GM23338 (cell line): ENCODE measurements at regions not wholly inside any gene's neighbourhood (a gene's known extent, or its start where the extent isn't known, plus 50 kb on each side); places are given as distances from the start of the nearest gene placed in this dataset.

Source experiments
- ATAC-seq: fragments of 200-7000 bp; cut with Tn5 transposase; 3 replicates; pipeline ENCODE4 v1.9.1; 2020
- DNase-seq: peaks from one replicate; pipeline ENCODE4 v3.0.0-alpha.2; 2015; ENCODE audit warnings: low spot score
- H2AFZ ChIP-seq: fragments of 200-600 bp; sonication (generic); 2 replicates; pipeline ENCODE4 v1.8.0; 2016; ENCODE audit warnings: antibody characterized with exemption, mild to moderate bottlenecking, moderate library complexity
- H3F3A ChIP-seq: fragments of 200-600 bp; sonication (generic); replicated peaks from 2 replicates; pipeline ENCODE4 v1.8.0; 2017; ENCODE audit warnings: antibody characterized with exemption, mixed run types, low read depth
- H3K27ac ChIP-seq: fragments of 200-600 bp; sonication (generic); 2 replicates; pipeline ENCODE4 v1.6.1; 2016; ENCODE audit warnings: low read depth
- H3K27me3 ChIP-seq: fragments of 200-600 bp; sonication (generic); 2 replicates; pipeline ENCODE4 v1.8.0; 2016; ENCODE audit warnings: mild to moderate bottlenecking, mixed run types, moderate library complexity; ENCODE audit not compliant: insufficient read depth
- H3K36me3 ChIP-seq: fragments of 200-600 bp; sonication (generic); 2 replicates; pipeline ENCODE4 v1.8.0; 2016; ENCODE audit warnings: mild to moderate bottlenecking; ENCODE audit not compliant: insufficient read depth
- H3K4me1 ChIP-seq: fragments of 200-600 bp; sonication (generic); 2 replicates; pipeline ENCODE4 v1.8.0; 2016; ENCODE audit warnings: mild to moderate bottlenecking, moderate library complexity; ENCODE audit not compliant: insufficient read depth
- H3K4me2 ChIP-seq: fragments of 200-600 bp; sonication (generic); 2 replicates; pipeline ENCODE4 v1.7.1; 2017; ENCODE audit warnings: mixed run types
- H3K4me3 ChIP-seq: fragments of 200-600 bp; sonication (generic); 2 replicates; pipeline ENCODE4 v1.6.1; 2016; ENCODE audit warnings: mixed run types
- H3K79me2 ChIP-seq: fragments of 200-600 bp; sonication (generic); replicated peaks from 2 replicates; pipeline ENCODE4 v1.8.0; 2017; ENCODE audit warnings: mild to moderate bottlenecking; ENCODE audit not compliant: insufficient read depth
- H3K9me2 ChIP-seq: fragments of 200-600 bp; sonication (generic); 2 replicates; pipeline ENCODE4 v1.8.0; 2017; ENCODE audit not compliant: insufficient read depth
- H4K20me1 ChIP-seq: fragments of 200-600 bp; sonication (generic); replicated peaks from 2 replicates; pipeline ENCODE4 v1.8.0; 2017; ENCODE audit warnings: mild to moderate bottlenecking; ENCODE audit not compliant: insufficient read depth
- H3K27ac Mint-ChIP-seq: 2 replicates; pipeline ENCODE4 v1.8.0; 2020; ENCODE audit warnings: inconsistent platforms, mild to moderate bottlenecking, moderate library complexity, mixed read lengths
- H3K27me3 Mint-ChIP-seq: 3 replicates; pipeline ENCODE4 v1.8.0; 2022; ENCODE audit warnings: low read depth, mild to moderate bottlenecking, moderate library complexity, mixed read lengths, inconsistent platforms; ENCODE audit not compliant: insufficient read depth, poor library complexity
- H3K36me3 Mint-ChIP-seq: 3 replicates; pipeline ENCODE4 v1.8.0; 2021; ENCODE audit warnings: low read depth, mild to moderate bottlenecking, inconsistent platforms, moderate library complexity, mixed read lengths
- H3K4me1 Mint-ChIP-seq: 3 replicates; pipeline ENCODE4 v1.8.0; 2020; ENCODE audit warnings: mild to moderate bottlenecking, inconsistent platforms, mixed read lengths
- H3K4me3 Mint-ChIP-seq: 3 replicates; pipeline ENCODE4 v1.8.0; 2021; ENCODE audit warnings: moderate library complexity, mild to moderate bottlenecking, inconsistent platforms, mixed read lengths
- H3K9me3 Mint-ChIP-seq: 3 replicates; pipeline ENCODE4 v1.8.0; 2020; ENCODE audit warnings: moderate library complexity, mild to moderate bottlenecking, inconsistent platforms, mixed read lengths
- CREB1 ChIP-seq: fragments of 250-450 bp; sonication (Bioruptor Pico); IDR thresholded peaks from 2 replicates; pipeline ENCODE4 v1.5.0; 2020; ENCODE audit warnings: low read depth, mild to moderate bottlenecking, moderate library complexity
- CTCF ChIP-seq, 2 experiments: fragments of 200-600 bp in 1 of 2; sonication (generic) in 1 of 2; conservative IDR thresholded peaks; 2 replicates each; pipeline versions ENCODE4 v1.5.1 to v1.6.1; 2016 to 2017; ENCODE audit warnings: antibody characterized with exemption in 2 of 2, low read depth in 2 of 2, mild to moderate bottlenecking in 2 of 2, moderate library complexity in 1 of 2
- ETS1 ChIP-seq: IDR thresholded peaks from 2 replicates; pipeline ENCODE4 v1.6.1; 2016; ENCODE audit warnings: antibody characterized with exemption
- EZH2 ChIP-seq: fragments of 200-600 bp; sonication (generic); IDR thresholded peaks from one replicate; pipeline ENCODE4 v1.8.0; 2017; ENCODE audit warnings: antibody characterized with exemption, mild to moderate bottlenecking, low read depth; ENCODE audit not compliant: unreplicated experiment
- EZH2phosphoT487 ChIP-seq: fragments of 200-600 bp; sonication (generic); IDR thresholded peaks from one replicate; pipeline ENCODE4 v1.8.1; 2018; ENCODE audit warnings: antibody characterized with exemption; ENCODE audit not compliant: unreplicated experiment
- JUNB ChIP-seq: IDR thresholded peaks from one replicate; pipeline ENCODE4 v1.6.1; 2016; ENCODE audit warnings: antibody characterized with exemption; ENCODE audit not compliant: unreplicated experiment
- NANOG ChIP-seq: IDR thresholded peaks from 2 replicates; pipeline ENCODE4 v1.6.1; 2016; ENCODE audit warnings: antibody characterized with exemption, borderline replicate concordance
- POLR2AphosphoS5 ChIP-seq: IDR thresholded peaks from 2 replicates; pipeline ENCODE4 v1.6.1; 2016; ENCODE audit warnings: antibody characterized with exemption, low read depth
- REST ChIP-seq: IDR thresholded peaks from one replicate; pipeline ENCODE4 v1.6.1; 2018; ENCODE audit warnings: antibody characterized with exemption; ENCODE audit not compliant: unreplicated experiment
- STAT1 ChIP-seq: IDR thresholded peaks from one replicate; pipeline ENCODE4 v1.6.1; 2016; ENCODE audit warnings: antibody characterized with exemption; ENCODE audit not compliant: unreplicated experiment
- ZNF114 ChIP-seq: fragments of 250-450 bp; sonication (Bioruptor Pico); IDR thresholded peaks from 2 replicates; pipeline ENCODE4 v1.5.0; 2020; ENCODE audit warnings: mild to moderate bottlenecking, moderate library complexity
- ZNF331 ChIP-seq: fragments of 250-450 bp; sonication (Bioruptor Pico); IDR thresholded peaks from 2 replicates; pipeline ENCODE4 v1.5.0; 2020; ENCODE audit warnings: low read depth, mild to moderate bottlenecking, moderate library complexity
- ZNF462 ChIP-seq: fragments of 250-450 bp; sonication (Bioruptor Pico); IDR thresholded peaks from 2 replicates; pipeline ENCODE4 v1.5.0; 2020; ENCODE audit warnings: mild to moderate bottlenecking, moderate library complexity

GRCh38 chr3:113138839-113139743, 72.3 kb upstream of the BOC start:
- Mint-ChIP-seq H3K4me3 (no peak overlapping the region), H3K27me3 (peaks cover 3% of the 10 kb centered on the region), H3K27ac (no peak overlapping the region), H3K4me1 (peaks cover 8% of the 10 kb centered on the region), H3K36me3 (no peaks in the 10 kb centered on the region), H3K9me3 (no peaks in the 10 kb centered on the region)
- no peaks in the 10 kb centered on the region for H3K4me1 ChIP-seq
- H3K79me2 ChIP-seq: no peaks in the 10 kb centered on the region
- H3F3A ChIP-seq: no peaks in the 10 kb centered on the region
- ATAC-seq (no peak), DNase-seq (no peak)
- no peak overlapping the region for H3K4me2 ChIP-seq
- no peaks in the 10 kb centered on the region for H3K36me3 ChIP-seq
- no peak overlapping the region for H2AFZ ChIP-seq
- H3K9me2 ChIP-seq: peaks cover 7% of the 10 kb centered on the region; the same call in 1 of the 2 replicates
- H3K27ac ChIP-seq: no peak overlapping the region
- TF ChIP-seq CTCF (conservative IDR thresholded peaks at IDR 0.05; ENCODE audit: low read depth in 2 of 2): no peak
- no peak for TF ChIP-seq NANOG
- no peak for TF ChIP-seq ZNF114
- no peak for TF ChIP-seq REST
- TF ChIP-seq ZNF331 (CRISPR knock-in tag): no peak
- no peak for TF ChIP-seq JUNB
- no peak for TF ChIP-seq STAT1
- TF ChIP-seq ETS1: no peak
- TF ChIP-seq EZH2phosphoT487: no peak
- no peak for TF ChIP-seq CREB1 (CRISPR knock-in tag)
- TF ChIP-seq POLR2AphosphoS5: no peak
- no peak for TF ChIP-seq ZNF462 (CRISPR knock-in tag)
- no peak for TF ChIP-seq EZH2
- no peak overlapping the region for H3K4me3 ChIP-seq
- H3K27me3 ChIP-seq: no peaks in the 10 kb centered on the region
- no peaks in the 10 kb centered on the region for H4K20me1 ChIP-seq
